Stomach (tissue), 4 donors: ENCODE measurements at regions not wholly inside any gene's neighbourhood (a gene's known extent, or its start where the extent isn't known, plus 50 kb on each side); places are given as distances from the start of the nearest gene placed in this dataset.

Experiments used
- CTCF ChIP-seq, 7 experiments: fragments of 450-650 bp in 4 of 7; fragments of 200-600 bp in 3 of 7; sonication (generic) in 3 of 7; IDR thresholded peaks; one replicate each; pipeline ENCODE4 v1.5.1; 2016 to 2019; ENCODE audit warnings: antibody characterized with exemption in 7 of 7, control low read depth in 2 of 7, mild to moderate bottlenecking in 1 of 7
- POLR2A ChIP-seq, 4 donors: fragments of 450-650 bp; IDR thresholded peaks; one replicate each; pipeline ENCODE4 v1.6.1; 2016; ENCODE audit warnings: antibody characterized with exemption in 4 of 4, control low read depth in 2 of 4, mild to moderate bottlenecking in 1 of 4, moderate library complexity in 1 of 4
- POLR2AphosphoS5 ChIP-seq, 3 donors: sonication (generic); formaldehyde crosslinking; IDR thresholded peaks; one replicate each; pipeline ENCODE4 v1.6.1; 2016; ENCODE audit warnings: antibody characterized with exemption in 3 of 3

GRCh38 chr12:61412201-61412600 is 848.0 kb upstream of the USP15 start:
- TF ChIP-seq CTCF (IDR thresholded peaks at IDR 0.05) (no peak), POLR2AphosphoS5 (IDR thresholded peaks at IDR 0.05) (no peak), POLR2A (IDR thresholded peaks at IDR 0.05) (no peak)
